T-helper 2 cell (primary cell): ENCODE measurements at regions not wholly inside any gene's neighbourhood (a gene's known extent, or its start where the extent isn't known, plus 50 kb on each side); places are given as distances from the start of the nearest gene placed in this dataset.
"Not testable (repeated sequence)": the region's sequence is repeated elsewhere in the genome, so short reads cannot be mapped to it uniquely, and the experiment has no call there.

ENCODE experiments used
- DNase-seq, 5 experiments: peaks; one replicate each; pipeline versions ENCODE4 v3.0.0 to v3.0.0-alpha.2; 2012 to 2022

DNA sequence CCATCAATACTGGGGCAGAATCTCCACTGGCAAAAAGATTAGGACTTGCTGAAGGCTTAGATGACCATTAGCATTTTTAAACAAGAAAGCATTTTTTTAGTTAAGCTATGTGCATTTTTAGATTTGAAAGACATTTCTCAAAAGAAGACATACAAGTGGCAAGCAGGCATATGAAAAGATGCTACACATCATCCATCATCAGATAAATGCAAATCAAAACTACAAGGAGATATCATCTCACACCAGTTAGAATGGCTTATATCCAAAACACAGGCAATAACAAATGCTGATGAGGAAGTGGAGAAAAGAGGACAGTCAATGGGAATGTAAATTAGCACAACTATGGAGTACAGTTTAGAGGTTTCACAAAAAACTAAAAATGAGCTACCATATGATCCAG lies 195.6 kb upstream of the TNC start:
- no peak for DNase-seq

DNA sequence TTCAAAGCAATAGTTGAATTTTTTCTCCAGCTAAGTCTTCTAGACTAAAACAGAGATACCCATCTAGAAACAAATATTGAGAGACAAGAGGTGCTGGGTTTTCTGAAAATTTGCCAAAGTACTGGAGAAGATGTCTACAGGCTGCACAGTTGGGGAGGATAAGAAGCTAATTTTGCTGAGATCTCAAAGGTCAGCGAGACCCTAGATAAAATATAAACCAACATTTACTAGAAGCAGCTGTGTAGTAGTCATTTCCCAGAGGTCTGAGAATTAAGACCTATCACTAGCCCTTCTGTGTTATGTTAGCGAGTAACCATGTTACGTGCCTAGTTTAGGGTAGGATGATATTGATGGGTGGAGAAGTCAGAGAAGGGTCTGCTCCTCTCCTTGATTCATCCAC lies 208.5 kb upstream of the TNC start:
- no peak for DNase-seq

DNA sequence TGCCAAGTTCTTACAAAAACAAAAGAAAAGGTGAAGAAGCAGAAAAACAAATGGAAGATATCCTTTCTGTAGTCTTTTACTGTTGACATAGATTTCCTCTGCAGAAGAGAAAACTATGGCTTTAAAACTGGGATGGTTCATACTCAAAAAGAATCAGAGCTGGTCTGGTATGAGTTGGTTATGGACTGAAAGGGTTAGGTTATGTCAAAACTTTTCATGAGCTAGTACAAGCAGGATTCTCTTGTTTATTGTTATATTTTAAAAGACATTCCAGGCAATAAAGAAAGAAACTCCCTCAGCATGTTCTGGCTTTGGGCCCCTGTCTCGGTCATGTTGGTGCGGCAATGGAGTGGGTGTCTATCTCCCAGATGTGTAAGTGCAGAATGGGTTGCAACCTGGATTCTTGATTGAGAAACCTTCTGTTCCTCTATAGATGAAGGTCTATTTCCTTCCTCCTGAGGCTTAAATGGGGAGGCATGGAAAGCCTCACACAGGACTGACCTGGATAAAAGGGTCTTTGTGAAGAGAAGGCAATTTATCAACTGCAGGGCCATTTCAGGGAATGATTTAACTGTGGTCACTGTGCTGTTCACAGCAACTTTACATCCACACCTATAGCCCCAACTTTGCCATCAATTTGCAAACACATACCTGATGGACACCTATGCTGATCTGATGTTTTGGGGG lies 209.6 kb upstream of the TNC start:
- DNase-seq, result no peak

DNA sequence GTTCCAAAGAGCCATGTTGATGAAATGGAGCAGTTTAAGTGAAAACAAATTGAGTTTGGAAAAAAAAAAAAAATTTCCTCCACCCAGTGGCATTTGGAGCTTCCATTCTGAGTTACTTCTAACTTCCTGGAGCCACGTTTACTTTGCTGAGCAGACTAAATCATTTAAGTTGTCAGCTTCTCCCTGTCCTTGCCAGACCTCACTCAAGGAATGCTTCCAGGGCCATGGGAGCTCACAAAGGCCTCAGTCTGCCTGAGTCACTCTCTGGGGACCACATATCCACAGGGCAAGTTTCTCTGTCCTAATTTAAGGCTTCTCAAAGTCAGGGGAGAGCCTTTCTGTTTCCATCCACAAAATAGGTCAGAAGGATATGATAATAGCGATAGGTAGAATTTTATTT lies 210.3 kb upstream of the TNC start:
- DNase-seq, result no peak

DNA sequence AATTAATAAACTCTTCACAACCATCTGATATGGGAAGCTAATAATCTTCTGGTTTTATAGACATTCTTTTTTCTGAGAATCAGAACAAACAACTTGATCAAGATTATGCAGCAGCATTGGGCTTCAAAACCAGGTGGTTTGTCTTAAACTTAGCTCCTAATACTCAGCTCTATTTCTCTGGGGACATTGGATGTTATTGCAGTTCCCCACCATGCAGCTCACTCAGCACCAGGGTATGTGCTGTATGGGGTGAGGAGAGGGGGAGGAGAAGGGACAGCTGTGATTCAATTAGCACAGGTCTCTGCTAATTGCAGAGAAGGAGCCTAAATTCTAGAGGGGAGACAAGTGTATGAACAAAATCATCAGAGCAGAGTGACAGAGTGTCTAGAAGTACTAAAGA lies 210.7 kb upstream of the TNC start:
- DNase-seq, result no peak

DNA sequence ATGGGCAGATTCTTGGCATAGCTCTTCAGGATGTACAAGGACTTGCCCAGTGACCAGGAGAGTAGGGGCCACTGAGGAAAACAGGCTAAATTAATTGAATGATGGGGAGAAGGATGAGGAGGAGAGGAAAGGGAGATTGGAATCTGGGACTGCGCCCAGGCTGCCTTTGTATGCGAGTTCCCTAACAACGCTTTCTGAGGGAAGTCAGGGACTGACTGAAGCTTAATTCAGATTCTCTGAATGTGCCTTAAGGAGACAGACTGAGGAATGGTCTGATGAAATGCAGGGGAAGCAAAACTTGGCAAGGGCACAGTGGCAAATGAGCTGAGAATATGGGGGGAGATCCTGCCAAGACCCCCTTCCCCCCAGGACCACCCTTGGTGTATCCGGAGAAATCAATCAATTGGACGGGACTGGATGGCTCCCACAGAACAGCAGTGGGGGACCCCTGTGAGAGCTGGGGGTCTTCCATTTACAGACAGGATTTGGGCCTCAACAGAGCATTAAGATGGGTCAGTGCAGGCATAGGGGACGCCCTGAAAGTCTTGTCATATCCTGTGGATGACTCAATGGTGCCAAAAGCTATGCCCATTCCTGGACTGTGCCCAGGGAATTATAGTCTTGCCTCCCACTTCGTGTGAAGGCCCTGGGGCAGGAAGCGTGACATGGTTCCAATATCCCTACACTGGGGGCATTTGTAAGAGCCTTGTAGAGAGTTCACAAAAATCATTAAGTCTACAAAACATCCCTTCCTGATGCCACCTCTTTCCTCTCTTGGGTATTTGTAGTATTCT lies 215.5 kb upstream of the TNC start:
- DNase-seq, result no peak

DNA sequence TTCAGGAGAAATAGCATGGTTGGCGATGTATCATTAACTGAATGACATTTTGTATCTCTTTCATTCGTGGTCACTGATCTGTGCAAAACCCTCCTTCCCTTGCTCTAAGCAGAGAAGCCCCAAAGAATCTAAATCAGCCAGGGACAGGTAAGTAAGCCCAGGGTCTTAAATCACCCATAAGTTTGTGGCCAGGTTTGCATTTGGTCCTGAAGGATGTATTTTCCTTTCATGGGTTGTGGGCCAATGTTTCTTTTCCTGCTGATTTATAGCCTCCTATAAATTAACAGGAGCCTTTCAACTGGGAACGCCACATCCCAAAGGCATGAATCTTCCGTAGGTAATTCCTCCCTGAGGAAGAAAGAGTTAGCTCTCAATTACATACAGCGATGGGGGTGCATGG lies 217.5 kb upstream of the TNC start:
- DNase-seq, result no peak

DNA sequence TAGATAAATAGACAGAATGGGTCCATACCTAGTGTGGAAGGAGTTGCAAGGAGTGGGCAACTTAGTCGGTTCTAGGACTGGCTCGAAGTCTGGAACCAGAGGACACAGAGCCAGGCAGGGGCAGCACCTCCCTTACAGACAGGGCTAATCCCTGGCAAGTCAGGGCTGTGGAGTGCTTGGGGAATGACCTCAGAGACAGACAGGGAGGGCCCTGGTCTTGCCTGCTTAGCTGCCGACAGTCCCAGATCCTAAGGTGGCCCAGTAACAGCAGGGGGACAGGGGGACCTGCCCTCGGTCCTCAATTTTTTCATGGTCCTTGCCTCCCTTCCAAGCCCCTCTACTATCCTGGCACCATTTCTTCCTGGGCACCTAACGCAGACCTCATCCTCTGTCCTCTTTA lies 222.4 kb upstream of the TNC start:
- no peak for DNase-seq

DNA sequence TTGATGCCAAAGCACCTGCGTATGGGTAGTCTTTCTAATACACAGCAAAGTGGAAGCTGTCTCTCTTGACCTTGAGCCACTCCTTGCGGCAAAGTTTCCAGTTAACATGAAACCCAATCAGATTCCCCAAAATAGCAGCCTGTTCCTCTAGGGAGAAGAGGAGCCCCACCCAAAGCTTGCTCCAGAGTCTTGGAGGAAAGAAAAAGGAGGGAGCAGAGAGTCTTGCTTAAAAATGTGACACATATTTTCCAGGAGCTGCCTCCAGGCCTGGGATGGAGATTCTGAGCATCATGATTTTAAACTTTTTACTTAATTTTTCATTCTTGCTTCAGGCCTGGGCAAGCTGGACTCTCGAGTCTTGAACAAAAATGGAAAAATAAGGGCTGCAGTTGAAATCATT lies 223.5 kb upstream of the TNC start:
- no peak for DNase-seq

DNA sequence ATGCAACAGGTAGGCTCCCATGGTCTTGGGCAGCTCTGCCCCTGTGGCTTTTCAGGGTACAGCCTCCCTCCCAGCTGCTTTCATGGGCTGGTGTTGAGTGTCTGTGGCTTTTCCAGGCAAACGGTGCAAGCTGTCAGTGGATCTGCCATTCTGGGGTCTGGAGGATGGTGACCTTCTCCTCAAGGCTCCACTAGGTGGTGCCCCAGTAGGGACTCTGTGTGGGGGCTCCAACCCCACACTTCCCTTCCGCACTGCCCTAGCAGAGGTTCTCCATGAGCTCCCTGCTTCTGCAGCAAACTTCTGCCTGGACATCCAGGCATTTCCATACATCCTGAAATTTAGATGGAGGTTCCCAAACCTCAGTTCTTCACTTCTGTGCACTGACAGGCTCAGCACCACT lies 229.8 kb upstream of the TNC start:
- DNase-seq, result not testable (repeated sequence)

DNA sequence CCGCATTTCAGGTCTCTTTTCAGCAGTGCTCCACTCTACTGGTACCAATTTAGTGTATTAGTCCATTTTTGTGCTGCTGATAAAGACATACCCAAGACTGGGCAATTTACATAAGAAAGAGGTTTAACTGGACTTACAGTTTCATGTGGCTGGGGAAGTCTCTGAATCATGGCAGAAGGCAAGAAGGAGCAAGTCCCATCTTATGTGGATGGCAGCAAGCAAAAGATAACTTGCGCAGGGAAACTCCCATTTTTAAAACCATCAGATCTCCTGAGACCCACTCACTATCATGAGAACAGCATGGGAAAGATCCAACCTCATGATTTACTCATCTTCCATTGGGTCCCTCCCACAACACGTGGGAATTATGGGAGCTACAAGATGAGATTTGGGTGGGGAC lies 231.0 kb upstream of the TNC start:
- not testable (repeated sequence) for DNase-seq

DNA sequence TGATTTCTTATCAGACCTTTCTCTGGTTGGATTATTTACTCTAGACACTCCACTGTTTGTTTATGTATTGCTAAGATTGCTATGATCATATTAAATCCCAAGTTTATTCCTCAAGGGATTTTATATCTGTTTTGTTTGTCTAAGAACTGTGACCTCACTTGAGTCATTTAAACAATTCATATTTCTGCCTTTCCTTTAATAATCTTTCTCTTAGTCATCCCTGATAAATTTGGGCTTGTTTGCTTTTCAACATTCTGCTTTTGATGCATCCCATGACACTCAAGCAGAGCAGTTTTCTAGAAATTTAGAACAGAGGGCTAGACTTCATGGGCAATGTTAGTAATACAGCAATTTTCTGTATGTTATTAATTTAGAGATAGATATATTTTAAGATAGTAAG lies 231.6 kb upstream of the TNC start:
- DNase-seq, result no peak

DNA sequence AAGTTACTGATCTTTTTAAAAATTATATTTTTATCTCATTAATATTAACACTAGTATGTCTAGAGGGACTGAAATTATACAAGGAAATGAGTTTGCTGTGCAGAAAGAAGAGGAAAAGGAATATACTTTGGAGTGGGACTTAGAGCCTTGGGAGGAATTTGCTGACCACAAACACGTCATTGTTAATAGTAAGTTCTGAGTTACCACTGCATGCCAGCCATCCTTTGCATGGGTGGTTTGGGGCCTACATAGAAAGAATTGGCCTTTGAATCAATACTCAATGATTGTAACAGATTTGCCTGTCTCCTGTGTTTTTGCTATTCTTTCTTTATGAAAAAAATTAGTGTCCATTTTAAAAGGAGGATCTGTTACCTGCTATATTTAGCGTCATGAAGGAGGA lies 232.6 kb upstream of the TNC start:
- no peak for DNase-seq

DNA sequence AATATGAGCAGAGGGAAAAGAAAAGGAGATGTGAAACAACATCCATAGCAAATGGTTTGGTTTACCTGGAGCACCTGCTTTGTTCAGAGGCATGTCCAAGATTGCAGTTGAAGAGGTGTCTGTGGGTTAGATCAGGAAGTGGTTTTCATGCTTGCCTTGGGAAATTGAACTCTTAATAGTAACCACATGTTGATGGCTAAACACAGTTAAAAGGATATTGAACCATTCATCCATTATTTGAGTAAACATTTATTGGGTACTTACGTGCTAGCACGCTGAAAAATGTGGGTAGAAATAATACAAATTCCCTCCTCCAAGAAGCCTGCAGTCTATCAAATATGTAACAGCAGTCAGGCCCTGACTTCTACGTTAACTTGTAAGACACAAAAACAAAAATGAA lies 235.7 kb upstream of the TNC start:
- no peak for DNase-seq

DNA sequence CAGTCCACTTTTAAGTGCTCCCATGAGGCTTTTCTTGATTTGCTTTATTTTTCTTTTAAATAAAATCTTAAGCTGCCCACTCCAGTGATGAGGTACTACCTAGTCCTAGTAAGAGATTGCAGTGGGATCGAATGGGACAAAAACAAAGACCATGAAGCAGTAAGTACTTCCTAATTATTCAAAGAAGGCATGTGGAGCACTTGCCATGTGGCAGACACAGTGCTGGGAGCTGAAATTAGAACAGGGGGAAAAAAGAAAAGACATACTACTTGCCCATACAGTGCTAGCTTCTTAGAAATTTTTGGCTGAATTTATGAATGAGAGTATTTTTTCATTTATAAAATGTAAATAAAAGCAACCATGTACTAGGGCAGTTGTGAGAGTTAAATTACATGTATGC lies 239.9 kb upstream of the TNC start:
- no peak for DNase-seq

DNA sequence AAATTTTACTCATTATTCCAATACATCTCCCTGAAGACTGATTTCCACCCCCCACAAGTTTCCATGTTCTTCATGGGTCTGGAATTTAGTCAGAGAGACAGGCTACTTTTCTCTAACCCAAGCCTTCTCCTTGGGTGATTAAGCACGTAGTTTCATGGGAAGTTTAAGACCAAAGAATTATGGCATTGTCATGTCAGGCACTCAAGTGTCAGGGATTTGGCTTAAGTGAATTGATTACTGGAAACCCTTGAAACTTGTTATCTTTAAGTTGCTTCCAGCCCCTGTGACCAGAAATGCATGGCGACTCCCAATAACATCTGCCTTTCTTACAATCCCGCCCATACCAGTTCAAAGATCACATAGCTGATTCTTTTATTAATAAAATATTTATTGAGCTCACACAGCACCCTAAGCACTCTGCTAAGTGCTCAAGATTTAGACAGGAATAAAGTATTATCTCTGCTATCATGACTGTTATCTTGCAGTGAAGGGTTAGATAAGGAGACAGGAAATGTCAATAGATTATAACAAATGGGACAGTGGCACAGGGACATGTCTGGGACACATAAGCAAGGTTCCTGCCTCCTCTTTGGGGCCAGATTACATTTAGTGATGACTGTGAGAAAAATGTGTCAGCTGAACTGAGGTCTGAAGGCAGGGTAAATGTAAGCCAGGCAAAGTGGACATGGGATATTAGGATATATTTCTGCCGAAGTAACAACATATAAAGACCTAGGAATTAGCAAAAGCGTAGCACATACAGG lies 241.2 kb upstream of the TNC start:
- no peak for DNase-seq

DNA sequence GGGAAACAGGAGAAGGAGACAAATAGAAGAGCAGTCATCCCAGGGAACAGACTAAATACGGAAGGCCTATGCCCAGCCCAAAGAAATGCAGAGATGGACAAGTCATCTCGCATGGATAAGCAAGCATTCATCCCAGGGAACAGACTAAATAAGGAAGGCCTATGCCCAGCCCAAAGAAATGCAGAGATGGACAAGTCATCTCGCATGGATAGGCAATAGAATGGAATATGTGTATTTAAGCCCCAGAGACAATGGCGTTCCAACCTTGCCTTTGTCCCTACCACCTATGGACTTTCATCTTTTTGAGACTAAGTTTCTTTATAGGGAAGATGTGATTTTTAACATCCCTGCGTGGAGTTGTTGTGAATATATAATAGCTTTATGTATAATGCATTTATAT lies 242.2 kb upstream of the TNC start:
- no peak for DNase-seq

DNA sequence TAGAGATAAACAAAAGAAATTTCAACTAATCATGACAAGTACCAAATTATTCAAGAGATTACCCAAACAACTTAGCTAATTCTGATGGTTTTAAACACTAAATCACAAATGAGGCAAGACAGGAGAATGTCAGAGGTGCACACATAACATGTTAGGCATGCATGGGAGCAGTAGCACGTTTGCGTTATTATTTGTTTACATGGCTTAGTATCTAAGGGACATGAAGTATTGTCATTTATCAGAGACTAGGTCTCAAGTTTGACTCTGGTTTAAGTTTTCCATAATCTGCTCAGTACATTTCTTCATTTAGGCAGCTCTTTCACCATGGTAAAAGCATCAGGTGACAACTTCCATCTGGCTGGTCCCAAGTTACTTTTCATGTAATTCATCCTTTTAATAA lies 244.1 kb upstream of the TNC start:
- no peak for DNase-seq

DNA sequence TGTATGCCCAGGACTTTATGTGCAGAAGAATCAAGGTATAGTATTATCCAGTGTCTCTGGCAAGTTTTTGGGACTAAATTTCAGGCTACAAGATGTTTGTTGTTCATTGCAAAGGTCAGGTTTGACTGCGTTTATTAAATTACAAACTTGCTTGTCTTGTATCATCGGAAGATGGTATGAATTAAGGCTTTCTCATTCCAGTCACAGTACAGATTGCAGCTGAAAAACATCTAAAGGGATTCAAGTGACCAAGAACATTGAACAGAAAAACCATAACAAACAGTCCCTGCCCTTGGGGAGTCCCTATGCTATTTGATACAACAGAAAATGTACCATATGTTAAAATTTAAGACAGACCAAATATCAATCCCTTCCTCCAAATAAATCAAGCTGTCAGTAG lies 244.7 kb upstream of the TNC start:
- no peak for DNase-seq

DNA sequence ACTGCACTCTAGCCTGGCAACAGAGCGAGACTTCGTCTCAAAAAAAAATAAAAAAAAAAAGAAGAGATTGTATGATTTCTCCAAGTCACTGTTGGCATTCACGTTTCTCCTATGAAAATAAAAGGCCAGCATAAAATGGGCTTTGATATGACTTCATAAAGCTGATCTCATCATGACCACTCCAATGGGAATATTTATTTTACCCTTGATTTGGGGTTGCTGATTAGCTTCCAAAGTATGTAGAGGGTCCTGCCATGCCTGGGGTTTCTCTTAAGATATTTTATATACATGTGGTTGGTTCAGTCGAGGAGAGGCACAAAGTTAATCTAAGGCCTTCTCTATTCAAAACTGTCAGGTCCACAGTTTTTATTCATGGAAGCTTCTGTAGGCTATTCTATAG lies 247.0 kb upstream of the TNC start:
- DNase-seq, result no peak

DNA sequence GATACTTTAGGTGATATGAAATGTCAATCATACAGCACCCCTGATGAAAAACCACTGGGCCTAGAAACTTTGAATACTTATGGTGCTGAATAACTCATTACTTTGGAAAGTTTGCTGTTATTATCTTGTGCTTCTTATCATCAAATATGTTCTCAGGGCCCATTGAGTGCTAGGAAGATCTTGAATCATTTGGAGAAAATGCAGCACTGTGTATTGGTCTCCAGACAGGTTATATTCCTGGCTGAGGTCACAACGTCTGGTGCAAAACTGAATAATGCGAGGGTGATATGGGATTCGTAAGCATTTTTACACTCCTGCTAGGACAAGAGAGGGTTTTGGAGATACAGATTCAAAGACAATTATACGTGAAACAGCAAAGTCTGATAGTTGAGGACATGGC lies 249.4 kb upstream of the TNC start:
- no peak for DNase-seq

DNA sequence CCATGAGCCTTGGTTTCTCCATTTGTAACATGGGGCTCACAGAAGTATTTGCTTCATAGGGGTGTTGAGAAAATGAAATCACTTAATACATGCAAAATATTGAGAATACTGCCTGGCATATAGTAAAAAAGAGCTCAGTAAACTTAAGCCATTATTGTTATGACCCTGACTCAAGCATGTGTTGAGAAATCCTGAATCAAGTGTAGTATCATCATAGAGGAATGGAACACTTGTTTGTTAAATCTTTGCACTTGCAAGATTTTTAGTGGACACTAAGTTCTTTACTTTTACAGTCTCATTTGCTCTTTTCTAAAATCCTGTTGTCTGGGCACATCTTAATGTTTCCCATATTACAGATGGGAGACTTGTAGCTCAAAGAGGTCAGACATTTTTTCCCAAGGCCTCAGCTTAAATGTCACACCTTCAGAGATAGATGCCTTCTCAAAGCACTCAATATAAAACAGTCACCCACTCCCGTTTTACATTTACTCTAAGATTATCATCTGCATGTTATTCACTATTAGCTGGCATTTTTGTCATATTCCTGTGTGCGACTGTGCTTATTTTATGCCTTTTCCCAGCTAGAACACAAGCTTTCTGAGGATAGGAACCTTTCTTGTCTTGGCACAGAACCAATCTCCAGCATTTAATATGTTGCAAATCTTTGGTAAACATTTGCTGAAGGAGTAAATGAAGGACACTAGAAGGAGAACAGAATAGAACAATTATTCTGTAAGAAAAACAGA lies 250.0 kb upstream of the TNC start:
- DNase-seq, result no peak

DNA sequence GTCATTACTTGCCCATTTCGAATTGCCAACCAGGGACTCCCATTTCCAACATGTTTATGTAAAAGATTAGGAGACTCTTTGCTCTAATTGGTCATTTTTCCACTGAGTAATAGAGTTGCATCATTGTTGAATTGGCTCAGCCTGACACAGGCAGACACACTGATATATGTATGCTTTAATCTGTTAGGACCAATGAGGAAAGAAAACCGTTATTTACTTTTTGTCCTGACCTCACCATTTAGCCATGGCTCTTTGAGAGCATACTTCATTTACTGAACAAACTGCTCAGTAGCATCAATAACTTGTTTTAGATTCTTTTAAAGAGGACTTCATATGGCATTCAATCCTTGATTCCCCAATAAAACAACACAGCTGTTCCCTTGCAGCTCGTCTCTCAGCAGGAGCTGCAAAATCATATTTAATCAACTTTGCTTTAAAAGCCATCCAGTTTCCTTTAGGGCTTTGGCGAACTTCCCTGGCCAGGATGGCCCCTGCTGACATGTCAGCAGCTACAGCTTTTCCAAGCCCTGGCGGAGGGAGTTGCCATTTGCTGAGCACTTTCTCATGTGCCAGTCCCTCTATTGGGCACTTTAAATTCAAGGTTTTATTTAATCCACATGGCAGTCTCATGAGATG lies 251.5 kb upstream of the TNC start:
- no peak for DNase-seq
